HCT116 (cell line): ENCODE measurements at regions not wholly inside any gene's neighbourhood (a gene's known extent, or its start where the extent isn't known, plus 50 kb on each side); places are given as distances from the start of the nearest gene placed in this dataset.
"Not testable (repeated sequence)": the region's sequence is repeated elsewhere in the genome, so short reads cannot be mapped to it uniquely, and the experiment has no call there.

Experiments used
- CEBPB ChIP-seq: IDR thresholded peaks from 2 replicates; pipeline ENCODE4 v1.6.1; 2012; ENCODE audit warnings: low read depth
- EZH2 ChIP-seq: fragments of 200-600 bp; sonication (generic); IDR thresholded peaks from 2 replicates; pipeline ENCODE4 v1.6.1; 2017; ENCODE audit warnings: antibody characterized with exemption, mixed run types
- POLR2A ChIP-seq: IDR thresholded peaks from 2 replicates; pipeline ENCODE4 v1.7.0; 2011; ENCODE audit warnings: borderline replicate concordance; ENCODE audit not compliant: insufficient read depth, insufficient read length; ENCODE audit errors: extremely low read depth
- POLR2AphosphoS5 ChIP-seq: IDR thresholded peaks from 2 replicates; pipeline ENCODE4 v1.6.1; 2011; ENCODE audit warnings: mild to moderate bottlenecking, low read depth, low read length, moderate library complexity
- RAD21 ChIP-seq: IDR thresholded peaks from 2 replicates; pipeline ENCODE4 v1.6.1; 2012; ENCODE audit warnings: low read depth, mild to moderate bottlenecking
- SRF ChIP-seq: IDR thresholded peaks from 2 replicates; pipeline ENCODE4 v1.6.1; 2012; ENCODE audit warnings: low read depth
- TCF7L2 ChIP-seq: IDR thresholded peaks from 2 replicates; pipeline ENCODE4 v1.7.0; 2011; ENCODE audit warnings: borderline replicate concordance, inconsistent platforms; ENCODE audit not compliant: insufficient read depth, insufficient read length; ENCODE audit errors: extremely low read depth
- YY1 ChIP-seq: IDR thresholded peaks from 2 replicates; pipeline ENCODE4 v1.6.1; 2011; ENCODE audit warnings: low read length, low read depth, moderate library complexity, mild to moderate bottlenecking; ENCODE audit not compliant: insufficient replicate concordance; ENCODE audit errors: extremely low read depth
- ZNF274 ChIP-seq: fragments of 200-500 bp; sonication (Bioruptor generic); IDR thresholded peaks from 2 replicates; pipeline ENCODE4 v1.6.1; 2014; ENCODE audit warnings: mild to moderate bottlenecking, low read depth, low read length, inconsistent platforms
- TF ChIP-seq, protein P1 (sequence below), 3 experiments: fragments of 200-600 bp in 1 of 3; sonication (generic) in 1 of 3; IDR thresholded peaks in 2 of 3; conservative IDR thresholded peaks in 1 of 3; 2 replicates each; pipeline ENCODE4 v1.5.1; 2012 to 2017; ENCODE audit warnings: low read depth in 2 of 3, low read length in 2 of 3, antibody characterized with exemption in 1 of 3, borderline replicate concordance in 1 of 3, control low read depth in 1 of 3, mild to moderate bottlenecking in 1 of 3, mixed read lengths in 1 of 3, mixed run types in 1 of 3, moderate library complexity in 1 of 3; ENCODE audit not compliant: insufficient read depth in 1 of 3
- TF ChIP-seq, protein P2 (sequence below): IDR thresholded peaks from 2 replicates; pipeline ENCODE4 v1.6.1; 2012; ENCODE audit warnings: low read depth
- TF ChIP-seq, protein P3 (sequence below): IDR thresholded peaks from 2 replicates; pipeline ENCODE4 v1.6.1; 2012
- TF ChIP-seq, protein P4 (sequence below): IDR thresholded peaks from 2 replicates; pipeline ENCODE4 v1.6.1; 2012
- TF ChIP-seq, protein P5 (sequence below): IDR thresholded peaks from 2 replicates; pipeline ENCODE4 v1.6.1; 2011; ENCODE audit warnings: mild to moderate bottlenecking, low read length, moderate library complexity; ENCODE audit not compliant: insufficient replicate concordance; ENCODE audit errors: extremely low read depth

DNA sequence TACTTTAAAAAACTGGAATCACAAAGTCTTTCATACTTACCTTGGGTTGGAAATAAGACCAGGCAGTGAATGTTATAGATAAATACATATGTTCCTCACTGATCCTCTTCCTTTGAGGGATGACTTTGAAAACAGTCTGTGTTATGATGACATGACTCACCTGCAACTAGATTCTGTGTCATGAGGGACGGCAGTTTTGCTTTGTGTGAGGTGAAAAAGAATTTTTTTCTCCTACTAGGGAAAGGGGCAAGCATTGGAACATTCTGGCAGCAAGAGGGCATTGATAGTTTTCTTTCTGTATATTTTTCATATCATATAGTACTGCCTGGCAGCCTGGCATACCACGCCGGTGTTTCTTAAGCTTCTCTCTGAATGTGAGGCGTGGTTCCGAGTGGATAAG is 99.8 kb upstream of the THOC3 start:
- not testable (repeated sequence) for TF ChIP-seq YY1, SRF, CEBPB, RAD21, EZH2, POLR2AphosphoS5, TCF7L2, POLR2A, ZNF274
- TF ChIP-seq, protein P1, sequence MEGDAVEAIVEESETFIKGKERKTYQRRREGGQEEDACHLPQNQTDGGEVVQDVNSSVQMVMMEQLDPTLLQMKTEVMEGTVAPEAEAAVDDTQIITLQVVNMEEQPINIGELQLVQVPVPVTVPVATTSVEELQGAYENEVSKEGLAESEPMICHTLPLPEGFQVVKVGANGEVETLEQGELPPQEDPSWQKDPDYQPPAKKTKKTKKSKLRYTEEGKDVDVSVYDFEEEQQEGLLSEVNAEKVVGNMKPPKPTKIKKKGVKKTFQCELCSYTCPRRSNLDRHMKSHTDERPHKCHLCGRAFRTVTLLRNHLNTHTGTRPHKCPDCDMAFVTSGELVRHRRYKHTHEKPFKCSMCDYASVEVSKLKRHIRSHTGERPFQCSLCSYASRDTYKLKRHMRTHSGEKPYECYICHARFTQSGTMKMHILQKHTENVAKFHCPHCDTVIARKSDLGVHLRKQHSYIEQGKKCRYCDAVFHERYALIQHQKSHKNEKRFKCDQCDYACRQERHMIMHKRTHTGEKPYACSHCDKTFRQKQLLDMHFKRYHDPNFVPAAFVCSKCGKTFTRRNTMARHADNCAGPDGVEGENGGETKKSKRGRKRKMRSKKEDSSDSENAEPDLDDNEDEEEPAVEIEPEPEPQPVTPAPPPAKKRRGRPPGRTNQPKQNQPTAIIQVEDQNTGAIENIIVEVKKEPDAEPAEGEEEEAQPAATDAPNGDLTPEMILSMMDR (IDR thresholded peaks at IDR 0.05 in 2 of 3, conservative IDR thresholded peaks at IDR 0.05 in 1 of 3; ENCODE audit: borderline replicate concordance in 1 of 3, insufficient read depth in 1 of 3, low read depth in 2 of 3, low read length in 2 of 3), result not testable (repeated sequence)
- TF ChIP-seq, protein P2, sequence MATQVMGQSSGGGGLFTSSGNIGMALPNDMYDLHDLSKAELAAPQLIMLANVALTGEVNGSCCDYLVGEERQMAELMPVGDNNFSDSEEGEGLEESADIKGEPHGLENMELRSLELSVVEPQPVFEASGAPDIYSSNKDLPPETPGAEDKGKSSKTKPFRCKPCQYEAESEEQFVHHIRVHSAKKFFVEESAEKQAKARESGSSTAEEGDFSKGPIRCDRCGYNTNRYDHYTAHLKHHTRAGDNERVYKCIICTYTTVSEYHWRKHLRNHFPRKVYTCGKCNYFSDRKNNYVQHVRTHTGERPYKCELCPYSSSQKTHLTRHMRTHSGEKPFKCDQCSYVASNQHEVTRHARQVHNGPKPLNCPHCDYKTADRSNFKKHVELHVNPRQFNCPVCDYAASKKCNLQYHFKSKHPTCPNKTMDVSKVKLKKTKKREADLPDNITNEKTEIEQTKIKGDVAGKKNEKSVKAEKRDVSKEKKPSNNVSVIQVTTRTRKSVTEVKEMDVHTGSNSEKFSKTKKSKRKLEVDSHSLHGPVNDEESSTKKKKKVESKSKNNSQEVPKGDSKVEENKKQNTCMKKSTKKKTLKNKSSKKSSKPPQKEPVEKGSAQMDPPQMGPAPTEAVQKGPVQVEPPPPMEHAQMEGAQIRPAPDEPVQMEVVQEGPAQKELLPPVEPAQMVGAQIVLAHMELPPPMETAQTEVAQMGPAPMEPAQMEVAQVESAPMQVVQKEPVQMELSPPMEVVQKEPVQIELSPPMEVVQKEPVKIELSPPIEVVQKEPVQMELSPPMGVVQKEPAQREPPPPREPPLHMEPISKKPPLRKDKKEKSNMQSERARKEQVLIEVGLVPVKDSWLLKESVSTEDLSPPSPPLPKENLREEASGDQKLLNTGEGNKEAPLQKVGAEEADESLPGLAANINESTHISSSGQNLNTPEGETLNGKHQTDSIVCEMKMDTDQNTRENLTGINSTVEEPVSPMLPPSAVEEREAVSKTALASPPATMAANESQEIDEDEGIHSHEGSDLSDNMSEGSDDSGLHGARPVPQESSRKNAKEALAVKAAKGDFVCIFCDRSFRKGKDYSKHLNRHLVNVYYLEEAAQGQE, result not testable (repeated sequence)
- TF ChIP-seq, protein P3, sequence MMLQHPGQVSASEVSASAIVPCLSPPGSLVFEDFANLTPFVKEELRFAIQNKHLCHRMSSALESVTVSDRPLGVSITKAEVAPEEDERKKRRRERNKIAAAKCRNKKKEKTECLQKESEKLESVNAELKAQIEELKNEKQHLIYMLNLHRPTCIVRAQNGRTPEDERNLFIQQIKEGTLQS, result not testable (repeated sequence)
- TF ChIP-seq, protein P4, sequence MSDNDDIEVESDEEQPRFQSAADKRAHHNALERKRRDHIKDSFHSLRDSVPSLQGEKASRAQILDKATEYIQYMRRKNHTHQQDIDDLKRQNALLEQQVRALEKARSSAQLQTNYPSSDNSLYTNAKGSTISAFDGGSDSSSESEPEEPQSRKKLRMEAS, result not testable (repeated sequence)
- TF ChIP-seq, protein P5, sequence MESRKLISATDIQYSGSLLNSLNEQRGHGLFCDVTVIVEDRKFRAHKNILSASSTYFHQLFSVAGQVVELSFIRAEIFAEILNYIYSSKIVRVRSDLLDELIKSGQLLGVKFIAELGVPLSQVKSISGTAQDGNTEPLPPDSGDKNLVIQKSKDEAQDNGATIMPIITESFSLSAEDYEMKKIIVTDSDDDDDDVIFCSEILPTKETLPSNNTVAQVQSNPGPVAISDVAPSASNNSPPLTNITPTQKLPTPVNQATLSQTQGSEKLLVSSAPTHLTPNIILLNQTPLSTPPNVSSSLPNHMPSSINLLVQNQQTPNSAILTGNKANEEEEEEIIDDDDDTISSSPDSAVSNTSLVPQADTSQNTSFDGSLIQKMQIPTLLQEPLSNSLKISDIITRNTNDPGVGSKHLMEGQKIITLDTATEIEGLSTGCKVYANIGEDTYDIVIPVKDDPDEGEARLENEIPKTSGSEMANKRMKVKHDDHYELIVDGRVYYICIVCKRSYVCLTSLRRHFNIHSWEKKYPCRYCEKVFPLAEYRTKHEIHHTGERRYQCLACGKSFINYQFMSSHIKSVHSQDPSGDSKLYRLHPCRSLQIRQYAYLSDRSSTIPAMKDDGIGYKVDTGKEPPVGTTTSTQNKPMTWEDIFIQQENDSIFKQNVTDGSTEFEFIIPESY, result not testable (repeated sequence)
